IPS-18c (cell line): ENCODE measurements at regions not wholly inside any gene's neighbourhood (a gene's known extent, or its start where the extent isn't known, plus 50 kb on each side); places are given as distances from the start of the nearest gene placed in this dataset.

ENCODE experiments used
- H3K4me3 ChIP-seq: 2 replicates; pipeline ENCODE4 v1.7.0; 2013; ENCODE audit warnings: low read depth, mild to moderate bottlenecking, low read length, moderate library complexity; ENCODE audit not compliant: insufficient read depth
- H3K9me3 ChIP-seq: one replicate; pipeline ENCODE4 v1.6.1; 2013; ENCODE audit warnings: mild to moderate bottlenecking, low read length, moderate library complexity; ENCODE audit not compliant: control insufficient read depth, insufficient read depth

DNA sequence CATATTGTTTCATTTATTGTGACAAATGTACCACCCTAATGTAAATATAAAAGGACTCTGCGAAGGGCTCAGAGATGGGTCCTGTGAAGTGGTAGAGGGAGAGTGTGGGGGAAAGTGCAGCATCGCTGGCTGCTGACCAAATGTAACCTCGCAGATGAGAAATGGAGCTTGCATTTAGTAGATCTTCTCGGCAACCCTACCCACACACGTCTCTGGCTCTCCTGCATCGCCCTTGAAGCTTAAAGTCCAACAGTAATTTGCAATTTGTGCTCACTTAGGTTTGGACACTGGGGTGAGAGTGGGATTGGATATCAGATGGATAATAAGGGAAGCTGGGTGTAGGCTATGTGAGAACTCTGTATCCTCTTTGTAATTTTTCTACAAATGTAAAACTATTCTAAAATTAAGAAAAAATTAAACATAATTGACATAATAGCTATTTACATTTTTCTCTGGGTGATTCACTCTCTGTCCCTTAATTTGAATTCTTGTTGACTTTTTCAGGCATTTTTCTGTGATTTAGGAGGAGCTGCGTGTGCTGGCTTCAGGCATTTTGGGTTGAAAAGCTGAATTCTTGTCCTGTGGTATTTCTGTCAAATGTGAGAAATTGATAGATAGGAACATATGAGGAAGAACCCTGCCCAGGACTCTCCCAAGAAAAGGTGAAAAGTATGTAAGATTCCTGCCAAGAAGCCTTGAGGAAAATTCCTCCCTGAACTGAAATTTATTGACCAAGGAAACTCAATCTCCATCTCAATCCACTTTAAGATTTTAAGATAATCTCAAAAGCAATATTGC lies 524.7 kb upstream of the MCTP2 start:
- Histone ChIP-seq H3K4me3 (no peak overlapping the region), H3K9me3 (no peaks in the 10 kb centered on the region)

DNA sequence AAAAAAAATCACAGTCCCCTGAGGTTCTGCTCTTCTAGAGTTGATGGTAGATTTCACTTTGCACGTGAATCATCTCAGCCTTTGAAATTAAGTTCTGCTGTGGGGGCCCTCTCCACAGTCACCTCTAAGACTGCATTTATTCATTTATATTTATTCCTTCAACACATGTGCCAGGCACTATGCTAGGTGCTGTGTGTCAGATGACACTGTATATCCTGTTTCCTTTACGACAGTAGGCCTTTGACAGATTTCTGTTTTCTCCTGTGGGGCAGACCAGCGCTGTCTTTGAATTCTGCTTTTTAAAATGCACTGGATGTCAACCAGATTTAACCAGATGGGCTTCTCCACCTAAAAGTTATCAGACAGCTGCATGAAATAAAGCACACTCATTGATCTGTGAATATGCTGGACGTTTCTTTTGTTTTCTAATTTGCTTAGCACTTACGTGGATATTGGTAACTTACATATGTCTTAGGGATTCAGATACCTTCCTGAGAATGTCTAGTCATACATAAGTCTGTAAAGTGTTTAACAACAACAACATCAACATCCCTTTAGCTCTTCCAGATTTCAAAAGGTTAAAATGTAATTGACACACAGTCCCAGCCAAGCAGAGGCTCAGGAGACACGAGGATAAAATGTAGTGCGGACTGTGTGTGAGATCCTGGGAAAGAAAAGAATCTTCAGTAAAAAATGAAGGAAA lies 525.5 kb upstream of the MCTP2 start:
- no peak overlapping the region for H3K4me3 ChIP-seq
- no peaks in the 10 kb centered on the region for H3K9me3 ChIP-seq

DNA sequence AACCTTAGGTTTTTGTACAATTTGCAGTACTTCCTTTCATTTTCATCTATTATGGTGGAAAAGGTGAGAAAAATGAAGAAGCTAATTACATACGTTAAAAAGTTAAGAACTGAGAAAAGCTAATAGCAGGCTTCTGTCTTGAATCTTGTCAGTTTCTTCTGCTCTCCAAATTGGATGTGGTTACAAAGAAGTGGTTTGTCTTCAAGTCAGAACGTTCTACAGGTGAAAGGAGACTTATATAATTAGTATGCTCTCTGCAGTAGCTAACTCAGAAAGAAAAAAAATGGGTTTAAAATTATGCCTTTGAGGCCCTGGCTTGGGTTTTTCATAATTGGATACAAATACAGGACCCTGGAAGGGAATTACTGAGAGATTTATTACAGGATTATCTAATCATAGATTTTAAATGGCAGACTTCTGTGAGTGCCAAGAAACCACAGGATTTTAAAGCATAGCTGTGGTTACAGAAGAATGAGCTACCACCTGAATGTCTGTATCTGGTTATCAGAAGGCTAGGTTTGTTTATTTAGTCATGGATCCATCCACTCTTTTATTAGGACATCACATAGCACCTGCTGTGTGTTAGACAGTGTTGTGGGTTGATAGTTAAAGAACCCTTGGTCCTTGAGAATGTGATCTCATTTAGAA lies 528.1 kb upstream of the MCTP2 start:
- no peak overlapping the region for H3K4me3 ChIP-seq
- no peaks in the 10 kb centered on the region for H3K9me3 ChIP-seq

DNA sequence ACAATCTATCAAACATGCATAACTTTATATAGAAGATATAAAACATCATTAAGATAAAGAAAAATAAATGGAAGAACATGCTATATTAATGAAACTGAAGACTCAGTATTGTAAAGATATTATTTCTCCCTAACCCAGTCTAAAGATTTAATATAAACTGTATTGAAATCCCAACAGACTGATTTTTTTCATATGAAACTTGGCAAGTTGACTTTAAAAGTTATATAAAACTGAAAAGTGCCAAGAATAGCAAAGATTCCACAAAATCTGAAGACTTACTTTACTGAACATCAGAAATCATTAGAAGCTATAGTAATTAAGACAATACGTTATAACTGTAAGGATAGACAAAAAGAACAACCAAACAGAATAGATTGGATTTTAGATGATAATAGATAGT lies 531.3 kb upstream of the MCTP2 start:
- Histone ChIP-seq H3K9me3 (peaks cover 2% of the 10 kb centered on the region), H3K4me3 (no peak overlapping the region)

DNA sequence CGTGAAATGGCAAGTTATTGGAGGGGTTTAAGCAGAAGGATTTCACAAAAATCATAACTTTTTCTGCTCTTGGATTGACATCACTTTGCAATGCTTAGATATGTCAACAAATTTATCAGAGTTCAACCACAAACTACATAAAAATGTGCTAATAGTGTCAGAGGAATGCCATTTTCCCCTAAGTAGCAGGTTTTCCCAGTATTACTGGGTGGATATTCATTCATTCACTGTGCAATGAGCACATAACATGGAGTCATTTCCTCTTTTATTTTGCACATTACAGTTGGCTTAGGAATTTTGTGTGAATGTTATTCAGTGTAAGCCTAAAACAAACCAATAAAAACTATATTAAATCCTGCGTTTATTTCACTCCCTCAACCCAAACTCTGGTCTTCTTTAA lies 537.3 kb upstream of the MCTP2 start:
- H3K4me3 ChIP-seq = no peak overlapping the region
- H3K9me3 ChIP-seq = peaks cover 2% of the 10 kb centered on the region

DNA sequence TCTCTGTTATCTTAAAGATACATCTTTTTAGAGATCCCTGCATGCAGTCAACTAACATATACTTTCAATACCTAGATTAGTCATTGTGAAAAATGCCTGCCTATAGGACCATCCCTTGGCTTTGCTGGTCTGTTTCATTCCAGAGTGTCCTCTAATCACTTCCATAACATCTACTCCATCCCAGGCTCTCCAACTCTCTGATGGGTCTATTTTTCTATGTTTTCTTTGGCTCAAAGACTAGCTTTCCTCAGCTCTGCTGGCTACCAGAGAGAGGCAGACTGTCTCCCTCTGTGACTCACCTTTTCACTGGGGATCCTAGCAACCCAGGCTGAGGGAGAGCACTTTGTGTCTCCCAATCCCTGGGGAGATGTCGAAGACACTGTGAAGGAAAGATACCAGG lies 547.7 kb upstream of the MCTP2 start:
- H3K9me3 ChIP-seq = peaks cover 5% of the 10 kb centered on the region
- no peak overlapping the region for H3K4me3 ChIP-seq

DNA sequence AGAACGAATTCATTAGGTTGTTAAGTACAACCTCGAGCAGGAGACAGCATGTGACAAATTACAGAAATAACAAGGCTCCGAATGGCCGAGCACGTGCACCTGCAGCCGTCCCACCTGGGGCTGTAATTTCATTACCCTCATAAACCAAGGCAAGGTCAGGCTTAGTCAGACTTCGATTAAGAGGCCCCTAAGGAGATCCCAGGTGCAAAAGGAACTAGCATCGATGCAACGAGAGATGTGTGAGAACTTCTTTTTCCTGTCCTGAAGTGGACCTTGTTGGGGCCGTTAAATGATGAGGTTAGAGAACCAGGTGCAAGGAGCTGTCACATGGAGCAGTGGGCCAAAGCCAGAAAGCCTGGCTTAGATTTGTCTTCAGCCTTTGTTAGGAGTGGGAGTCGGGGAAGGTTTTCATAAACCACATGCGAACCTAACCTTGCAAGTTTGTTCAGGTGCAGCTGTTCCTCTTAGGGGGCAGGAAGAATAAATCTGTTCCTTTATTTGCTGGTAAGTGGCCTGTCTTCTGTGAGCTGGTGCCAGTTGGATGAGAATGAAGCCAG lies 559.9 kb upstream of the MCTP2 start:
- no peak overlapping the region for H3K4me3 ChIP-seq
- no peaks in the 10 kb centered on the region for H3K9me3 ChIP-seq

DNA sequence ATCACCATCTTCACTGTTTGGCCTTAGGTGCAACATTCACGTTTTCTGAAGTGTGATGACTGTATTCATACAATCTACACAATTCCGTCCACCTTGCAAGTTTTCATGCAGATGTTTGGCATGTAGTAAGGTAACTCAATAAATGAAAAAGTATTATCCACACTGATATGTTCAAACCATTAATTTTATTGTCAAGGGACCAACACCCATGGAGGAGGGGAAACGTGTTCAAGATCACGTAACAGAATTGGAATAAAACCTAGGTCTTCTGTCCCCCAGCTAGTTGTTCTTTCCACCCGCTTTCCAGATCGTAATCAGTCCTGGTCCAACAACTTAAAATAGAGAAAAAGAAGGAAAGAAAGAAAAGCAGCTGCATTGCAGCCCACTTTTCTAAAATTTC lies 560.4 kb upstream of the MCTP2 start:
- H3K4me3 ChIP-seq = no peak overlapping the region
- H3K9me3 ChIP-seq = no peaks in the 10 kb centered on the region

DNA sequence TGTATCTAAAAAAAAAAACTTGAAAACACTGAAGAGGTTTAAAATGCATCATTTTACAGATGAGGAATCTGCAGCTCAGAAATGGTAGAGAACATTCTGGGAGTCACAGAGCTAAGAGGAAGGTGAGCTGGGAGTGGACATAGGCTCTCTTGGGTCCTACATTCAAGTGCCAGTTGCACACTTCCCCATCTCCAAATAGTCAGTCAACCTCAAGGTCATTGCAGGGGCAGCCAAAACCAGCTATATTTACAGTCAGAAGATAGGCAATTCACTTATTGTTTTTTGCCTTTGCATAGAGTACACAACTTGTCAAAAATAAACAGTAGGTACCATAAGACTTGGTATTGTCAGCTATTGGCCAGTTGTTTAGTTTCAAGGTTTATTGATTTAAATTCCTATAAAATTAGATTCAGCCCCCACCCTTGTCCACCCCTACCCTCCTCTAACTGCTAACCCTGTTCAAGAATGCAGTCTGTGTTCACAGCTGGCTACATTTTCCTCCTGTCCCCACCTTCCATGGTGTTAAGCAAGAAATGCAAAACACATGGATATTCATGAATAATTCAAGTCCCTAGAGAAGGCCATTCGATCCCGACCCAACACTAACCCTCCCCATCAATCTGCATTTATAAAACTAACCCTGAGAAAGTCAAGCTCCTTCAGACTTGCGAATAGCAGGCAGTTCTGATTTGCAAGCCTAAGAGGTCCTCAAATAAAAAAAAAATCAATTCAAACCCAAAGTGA lies 567.0 kb upstream of the MCTP2 start:
- H3K4me3 ChIP-seq = no peak overlapping the region
- no peaks in the 10 kb centered on the region for H3K9me3 ChIP-seq

DNA sequence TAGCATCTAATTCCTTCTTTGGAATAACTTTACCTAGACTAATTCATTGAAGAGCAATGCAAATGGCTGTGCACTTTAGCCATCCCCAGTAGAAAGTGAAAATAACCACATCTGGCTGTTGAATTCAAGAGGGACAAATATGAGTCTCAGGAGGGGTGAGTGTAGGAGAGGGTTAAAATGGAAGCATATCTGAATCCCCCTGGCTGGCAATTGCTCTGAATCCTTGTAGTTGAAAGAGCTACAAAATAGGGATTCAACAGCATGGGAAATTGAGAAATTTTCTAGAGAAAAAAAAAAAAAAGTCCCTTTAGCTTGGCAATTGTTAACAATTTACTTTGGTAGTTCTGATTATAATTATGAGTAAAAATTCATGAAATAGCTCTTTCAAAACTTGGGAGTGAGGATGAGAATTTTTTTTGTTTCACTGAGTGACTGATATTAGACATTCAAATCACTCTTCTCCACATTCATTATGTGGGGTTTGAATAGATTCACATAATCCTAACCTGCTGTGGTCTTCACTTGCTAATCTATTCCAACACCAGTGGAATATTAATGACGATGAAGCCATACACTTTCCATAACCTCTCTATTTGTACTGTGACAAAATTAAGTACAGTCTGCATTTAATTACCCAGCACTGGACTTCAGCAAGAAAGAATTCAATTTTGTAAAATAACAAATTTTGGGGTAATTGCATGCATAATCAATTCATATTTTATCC lies 569.0 kb upstream of the MCTP2 start:
- H3K9me3 ChIP-seq = no peaks in the 10 kb centered on the region

DNA sequence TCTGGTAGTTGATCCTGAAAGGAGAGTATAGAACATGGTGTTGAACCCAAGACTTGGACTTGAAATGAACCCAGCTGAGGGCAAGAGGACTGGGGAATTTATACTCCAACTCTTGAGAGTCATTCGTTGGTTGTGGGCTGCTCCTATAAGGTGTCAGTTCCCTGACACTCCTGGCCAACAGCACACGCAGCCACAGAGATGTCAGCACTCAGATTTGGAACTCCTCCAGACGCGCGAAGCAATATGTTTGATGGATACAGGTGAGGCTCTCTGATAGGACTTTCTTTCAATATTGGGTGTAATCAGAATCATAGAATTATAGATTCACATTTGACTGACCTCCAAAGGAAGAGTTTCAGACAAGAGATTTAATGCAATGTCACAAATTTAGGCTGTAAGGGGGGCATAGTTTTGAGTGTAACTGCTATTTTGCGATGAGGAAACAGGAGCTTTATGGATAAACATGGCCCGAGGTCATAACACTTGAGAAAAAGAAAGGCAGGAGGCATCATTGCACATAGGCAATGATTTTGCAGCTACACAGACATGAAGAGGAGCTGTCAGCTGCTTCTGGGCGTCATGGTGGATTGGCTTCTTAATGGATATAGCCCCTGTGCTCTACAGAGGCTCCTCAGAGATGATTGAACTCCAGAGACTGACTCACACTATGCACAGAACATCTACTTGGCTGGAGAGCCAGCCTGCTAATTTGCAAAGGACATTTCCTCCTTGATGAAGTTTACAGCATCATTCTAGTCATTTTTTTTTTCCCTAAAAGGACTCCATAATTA lies 569.2 kb upstream of the RGMA start:
- Histone ChIP-seq H3K4me3 (no peak overlapping the region), H3K9me3 (no peaks in the 10 kb centered on the region)

More for the DNA sequence above, 569.0 kb upstream of the MCTP2 start:
- no peak overlapping the region for H3K4me3 ChIP-seq

DNA sequence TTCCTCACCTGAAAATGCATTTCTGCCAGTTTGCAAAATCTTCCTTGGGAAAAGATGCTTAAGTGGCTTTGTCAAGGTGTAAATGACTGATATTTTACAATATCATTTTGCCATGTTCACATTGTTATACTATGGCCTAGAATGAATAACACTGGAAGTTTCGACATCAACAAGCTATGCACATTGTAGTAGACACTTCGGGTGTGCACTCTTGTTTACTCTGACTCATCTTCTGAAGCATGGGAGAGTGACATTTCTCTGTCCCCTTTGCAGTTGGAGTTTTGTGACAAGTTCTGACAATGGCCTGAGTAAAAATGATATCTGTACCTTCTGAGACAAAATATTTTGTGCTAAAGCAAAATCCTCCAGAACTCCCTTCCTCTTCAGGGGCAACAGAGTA lies 567.0 kb upstream of the RGMA start:
- H3K9me3 ChIP-seq = no peaks in the 10 kb centered on the region
- no peak overlapping the region for H3K4me3 ChIP-seq

DNA sequence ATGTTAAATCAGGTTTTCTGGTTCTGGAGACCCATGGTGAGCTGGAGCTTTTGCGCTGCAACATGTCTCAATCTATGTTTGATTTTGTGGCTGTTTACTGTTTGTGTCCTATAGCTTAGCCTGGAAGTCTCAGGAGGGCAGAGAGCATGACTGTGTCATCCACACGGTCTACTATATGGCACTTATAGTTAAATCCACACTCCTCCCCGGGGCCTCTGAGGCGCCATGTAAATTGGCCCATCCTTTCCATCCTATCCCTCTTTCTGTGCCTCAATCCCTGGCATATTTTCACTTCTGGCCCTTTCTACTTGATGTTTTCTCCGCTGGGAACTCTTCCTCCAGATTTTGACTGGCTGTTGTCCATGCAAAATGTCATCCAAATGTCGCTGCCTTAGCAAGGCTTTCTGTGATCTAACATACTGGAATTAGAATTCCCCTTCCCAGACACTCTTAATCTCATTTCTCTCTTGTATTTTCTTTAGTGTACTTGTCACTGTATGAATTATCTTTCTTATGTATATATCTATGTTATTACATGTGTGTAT lies 560.8 kb upstream of the RGMA start:
- Histone ChIP-seq H3K9me3 (no peaks in the 10 kb centered on the region), H3K4me3 (no peak overlapping the region)

DNA sequence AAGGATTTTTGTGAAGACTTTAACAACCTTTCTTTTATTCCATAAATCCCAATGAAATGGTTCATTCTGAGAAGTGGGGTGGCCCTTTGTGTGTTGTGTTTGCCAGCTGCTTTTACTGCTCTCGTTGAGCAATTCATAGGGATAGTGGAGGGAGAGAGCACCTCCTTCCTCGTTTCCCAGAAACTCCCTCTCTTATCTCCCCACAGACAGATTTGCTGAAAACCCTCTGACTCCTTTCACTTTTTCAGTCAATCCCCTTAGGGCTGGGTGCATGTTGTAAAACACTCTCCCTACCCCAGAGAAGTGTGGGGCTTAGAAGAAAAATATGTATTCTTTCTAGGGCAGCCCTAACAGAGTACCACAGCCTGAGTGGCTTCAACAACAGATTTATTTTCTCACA lies 557.2 kb upstream of the RGMA start:
- H3K4me3 ChIP-seq = no peak overlapping the region
- no peaks in the 10 kb centered on the region for H3K9me3 ChIP-seq

DNA sequence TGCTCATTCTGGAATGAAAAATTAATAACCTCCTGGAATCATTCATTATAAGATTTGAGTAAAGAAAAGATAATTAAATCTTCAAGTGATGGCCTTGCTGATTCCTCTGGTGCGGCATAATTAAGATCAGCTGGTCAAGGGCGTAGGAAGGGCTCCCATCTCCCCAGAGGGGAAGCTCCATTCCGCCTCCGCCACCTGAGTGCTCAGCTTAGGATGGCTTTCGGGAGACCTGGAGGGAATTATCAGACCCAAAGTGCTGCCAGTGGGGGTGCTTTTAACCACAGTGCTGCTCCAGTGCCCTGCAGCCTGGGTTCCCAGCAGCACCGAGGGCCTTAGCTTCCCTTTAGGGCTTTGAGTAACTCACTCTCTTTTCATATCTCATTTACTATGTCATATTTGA lies 556.6 kb upstream of the RGMA start:
- Histone ChIP-seq H3K9me3 (no peaks in the 10 kb centered on the region), H3K4me3 (no peak overlapping the region)

DNA sequence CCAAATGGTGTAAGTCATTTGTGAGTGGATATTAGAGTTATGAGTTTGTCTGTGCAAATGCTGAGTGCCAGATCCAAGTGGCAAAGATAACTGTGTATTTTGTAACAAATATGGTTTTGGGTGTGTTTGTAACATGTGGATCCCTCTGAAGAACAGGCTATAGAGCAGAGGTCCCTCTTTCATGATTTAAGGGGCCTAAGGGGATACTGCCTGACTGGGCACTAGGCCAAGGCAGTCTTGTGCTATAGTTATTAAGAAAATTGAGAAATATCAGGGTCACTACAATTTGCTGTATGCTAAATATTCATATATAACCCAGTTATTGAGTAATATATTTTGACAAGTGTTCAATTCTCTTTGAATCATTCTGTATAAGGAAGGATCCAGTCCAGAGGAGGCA lies 555.6 kb upstream of the RGMA start:
- Histone ChIP-seq H3K4me3 (no peak overlapping the region), H3K9me3 (no peaks in the 10 kb centered on the region)
